RWPE2 (cell line): ENCODE measurements at regions not wholly inside any gene's neighbourhood (a gene's known extent, or its start where the extent isn't known, plus 50 kb on each side); places are given as distances from the start of the nearest gene placed in this dataset.

Experiments used
- ATAC-seq: fragments of 200-7000 bp; cut with Tn5 transposase; 3 replicates; pipeline ENCODE4 v1.9.1; 2021; ENCODE audit warnings: low read depth
- DNase-seq: peaks from one replicate; pipeline ENCODE4 v3.0.0-alpha.2; 2020; ENCODE audit warnings: low spot score
- H3K27ac ChIP-seq: fragments of 450-650 bp; 2 replicates; pipeline ENCODE4 v1.5.1; 2017; ENCODE audit warnings: mild to moderate bottlenecking; ENCODE audit not compliant: poor library complexity, severe bottlenecking
- H3K27me3 ChIP-seq: fragments of 250-450 bp; sonication (Bioruptor Pico); 2 replicates; pipeline ENCODE4 v1.5.1; 2021; ENCODE audit warnings: mild to moderate bottlenecking, moderate library complexity; ENCODE audit not compliant: insufficient read depth, poor library complexity, severe bottlenecking
- H3K36me3 ChIP-seq: fragments of 250-450 bp; sonication (Bioruptor Pico); 2 replicates; pipeline ENCODE4 v1.5.1; 2020; ENCODE audit warnings: low read depth, mild to moderate bottlenecking, moderate library complexity
- H3K4me1 ChIP-seq: fragments of 250-450 bp; sonication (Bioruptor Pico); 2 replicates; pipeline ENCODE4 v1.5.1; 2021; ENCODE audit warnings: mild to moderate bottlenecking, moderate library complexity; ENCODE audit not compliant: insufficient read depth, poor library complexity, severe bottlenecking
- H3K4me3 ChIP-seq: fragments of 250-450 bp; sonication (Bioruptor Pico); 2 replicates; pipeline ENCODE4 v1.5.1; 2021; ENCODE audit warnings: mild to moderate bottlenecking, moderate library complexity; ENCODE audit not compliant: severe bottlenecking
- H3K9me3 ChIP-seq: fragments of 250-450 bp; sonication (Bioruptor Pico); 2 replicates; pipeline ENCODE4 v1.5.1; 2021; ENCODE audit warnings: mild to moderate bottlenecking, moderate library complexity; ENCODE audit not compliant: severe bottlenecking
- CTCF ChIP-seq: fragments of 450-650 bp; IDR thresholded peaks from one replicate; pipeline ENCODE4 v1.5.1; 2017; ENCODE audit warnings: mild to moderate bottlenecking, moderate library complexity; ENCODE audit not compliant: poor library complexity, severe bottlenecking

- TF ChIP-seq CTCF = no peak
- ATAC-seq (no peak), DNase-seq (no peak)
- peaks cover 13% of the 10 kb centered on the region for H3K4me1 ChIP-seq
- no peaks in the 10 kb centered on the region for H3K36me3 ChIP-seq
- no peak overlapping the region for H3K4me3 ChIP-seq
- no peaks in the 10 kb centered on the region for H3K9me3 ChIP-seq
- H3K27me3 ChIP-seq = no peaks in the 10 kb centered on the region
- no peak overlapping the region for H3K27ac ChIP-seq
Observed at GRCh38 chrY:17378326-17378725, 501.7 kb downstream of the CDY2B start.

GRCh38 chrY:17368413-17368812 lies 511.6 kb downstream of the CDY2B start:
- ATAC-seq = peak; percentile 60; the same call in 2 of the 3 replicates
- TF ChIP-seq CTCF = no peak
- H3K4me1 ChIP-seq = no peaks in the 10 kb centered on the region
- no peak overlapping the region for H3K4me3 ChIP-seq
- no peaks in the 10 kb centered on the region for H3K36me3 ChIP-seq
- no peaks in the 10 kb centered on the region for H3K27me3 ChIP-seq
- H3K9me3 ChIP-seq = no peaks in the 10 kb centered on the region
- DNase-seq = no peak
- H3K27ac ChIP-seq = no peak overlapping the region

- Histone ChIP-seq H3K27ac (no peak overlapping the region), H3K9me3 (no peaks in the 10 kb centered on the region), H3K36me3 (no peaks in the 10 kb centered on the region), H3K27me3 (no peaks in the 10 kb centered on the region), H3K4me1 (no peaks in the 10 kb centered on the region), H3K4me3 (no peak overlapping the region)
- TF ChIP-seq CTCF = no peak
- ATAC-seq (no peak), DNase-seq (no peak)
Observed at GRCh38 chrY:17366400-17366799, 513.6 kb downstream of the CDY2B start.

- Histone ChIP-seq H3K27me3 (no peaks in the 10 kb centered on the region), H3K9me3 (no peaks in the 10 kb centered on the region), H3K4me1 (no peaks in the 10 kb centered on the region), H3K4me3 (no peak overlapping the region), H3K27ac (no peak overlapping the region), H3K36me3 (no peaks in the 10 kb centered on the region)
- peak; percentile 43 for TF ChIP-seq CTCF
- DNase-seq (no peak), ATAC-seq (no peak)
Observed at GRCh38 chrY:17339028-17339427, 541.0 kb downstream of the CDY2B start.

- Histone ChIP-seq H3K36me3 (no peaks in the 10 kb centered on the region), H3K4me1 (no peaks in the 10 kb centered on the region), H3K27me3 (no peaks in the 10 kb centered on the region), H3K27ac (no peak overlapping the region), H3K9me3 (no peaks in the 10 kb centered on the region), H3K4me3 (no peak overlapping the region)
- no peak for TF ChIP-seq CTCF
- ATAC-seq (no peak), DNase-seq (no peak)
Observed at GRCh38 chrY:17330733-17331132, 549.3 kb downstream of the CDY2B start.
